Kidney (tissue), 13 donors: ENCODE measurements at regions not wholly inside any gene's neighbourhood (a gene's known extent, or its start where the extent isn't known, plus 50 kb on each side); places are given as distances from the start of the nearest gene placed in this dataset.
A peak's percentile ranks its signal among the peaks of the same experiment; 100 is the strongest.

Source experiments
- DNase-seq, 5 donors: peaks; one replicate each; pipeline ENCODE4 v3.0.0-alpha.2; 2013 to 2020
- FAIRE-seq: peaks from 2 replicates; lab custom pipeline; 2012; peaks lifted over from hg19 to GRCh38; lab: Jason Lieb, UNC
- H3K27ac ChIP-seq, 2 donors: one replicate each; pipeline ENCODE4 v1.7.0; 2013; ENCODE audit warnings: low read depth in 2 of 2, low read length in 2 of 2, inconsistent platforms in 1 of 2
- H3K27me3 ChIP-seq: one replicate; pipeline ENCODE4 v1.7.1; 2013; ENCODE audit warnings: low read length, inconsistent platforms; ENCODE audit not compliant: control insufficient read depth, insufficient read depth
- H3K36me3 ChIP-seq, 3 donors: one replicate each; pipeline versions ENCODE4 v1.7.0 to v1.7.1; 2013; ENCODE audit warnings: low read length in 3 of 3, control low read depth in 1 of 3, inconsistent platforms in 1 of 3; ENCODE audit not compliant: insufficient read depth in 3 of 3, control insufficient read depth in 2 of 3
- H3K4me1 ChIP-seq, 3 donors: one replicate each; pipeline versions ENCODE4 v1.7.0 to v1.7.1; 2013; ENCODE audit warnings: low read length in 3 of 3, inconsistent platforms in 1 of 3, low read depth in 1 of 3; ENCODE audit not compliant: control insufficient read depth in 2 of 3, insufficient read depth in 2 of 3
- H3K4me3 ChIP-seq, 3 donors: one replicate each; pipeline versions ENCODE4 v1.7.0 to v1.8.1; 2013; ENCODE audit warnings: low read length in 3 of 3, control low read depth in 1 of 3, inconsistent platforms in 1 of 3
- H3K9ac ChIP-seq, 3 donors: one replicate each; pipeline versions ENCODE4 v1.7.0 to v1.7.1; 2013; ENCODE audit warnings: low read length in 3 of 3, control low read depth in 1 of 3, inconsistent platforms in 1 of 3
- H3K9me3 ChIP-seq, 3 donors: one replicate each; pipeline versions ENCODE4 v1.7.0 to v1.7.1; 2013; ENCODE audit warnings: low read length in 3 of 3, control low read depth in 1 of 3, inconsistent platforms in 1 of 3; ENCODE audit not compliant: control insufficient read depth in 2 of 3, insufficient read depth in 1 of 3
- intact Hi-C: fragments of 100-400 bp; cut with DNase I; formaldehyde crosslinking; loops from one replicate; pipeline ENCODE4 v1.11.1; 2022
- TF ChIP-seq, protein P1 (sequence below): IDR thresholded peaks from 3 replicates; pipeline ENCODE4 v1.5.1; 2012; ENCODE audit warnings: mild to moderate bottlenecking, moderate library complexity, borderline replicate concordance; ENCODE audit not compliant: insufficient read depth; ENCODE audit errors: extremely low read depth
- donor health status: control.
- donor health status: control.
- donor health status: control.
- donor health status: control.
- donor health status: control.
- donor health status: DM: yes; HTN: yes; CAD: no.
- donor health status: Normal renal cell carcinoma (clear cell type).

DNA sequence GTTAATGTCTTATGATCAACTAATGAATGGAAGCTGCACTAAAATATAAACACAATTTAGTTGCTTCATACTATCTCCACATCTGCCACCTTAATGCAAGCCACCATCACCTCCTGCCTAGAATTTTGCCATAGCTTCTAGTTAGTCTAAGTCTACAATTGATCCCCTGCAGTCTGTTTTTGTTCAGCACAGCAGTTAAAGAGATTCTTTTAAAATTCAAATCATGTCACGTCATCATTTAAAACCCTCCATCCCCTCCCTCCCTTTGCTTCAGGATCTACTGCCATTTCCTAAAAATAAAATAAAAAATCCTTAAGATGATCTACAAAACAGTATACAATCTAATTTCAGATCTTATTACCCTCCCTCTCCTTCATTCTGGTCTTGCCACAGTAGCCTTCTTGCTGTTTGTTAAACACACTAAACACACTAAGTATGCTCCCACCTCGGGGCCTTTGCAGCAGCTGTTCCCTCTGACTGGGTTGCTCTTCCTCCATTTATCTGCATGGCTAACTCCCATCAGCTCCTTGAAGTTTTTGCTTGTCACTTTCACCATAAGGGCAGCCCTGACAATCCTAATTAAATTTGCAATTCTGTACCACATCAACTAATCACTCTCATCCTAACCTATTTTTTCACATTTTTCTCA is 97.0 kb upstream of the FOXP2 start:
- intact Hi-C loops, result no loop called here
- Histone ChIP-seq H3K27me3 (no peaks in the 10 kb centered on the region), H3K27ac (no peak overlapping the region), H3K9me3 (no peaks in the 10 kb centered on the region), H3K4me1 (no peaks in the 10 kb centered on the region), H3K36me3 (no peaks in the 10 kb centered on the region), H3K9ac (no peak overlapping the region), H3K4me3 (no peak overlapping the region)
- DNase-seq (no peak), FAIRE-seq (no peak)
- TF ChIP-seq, protein P1, sequence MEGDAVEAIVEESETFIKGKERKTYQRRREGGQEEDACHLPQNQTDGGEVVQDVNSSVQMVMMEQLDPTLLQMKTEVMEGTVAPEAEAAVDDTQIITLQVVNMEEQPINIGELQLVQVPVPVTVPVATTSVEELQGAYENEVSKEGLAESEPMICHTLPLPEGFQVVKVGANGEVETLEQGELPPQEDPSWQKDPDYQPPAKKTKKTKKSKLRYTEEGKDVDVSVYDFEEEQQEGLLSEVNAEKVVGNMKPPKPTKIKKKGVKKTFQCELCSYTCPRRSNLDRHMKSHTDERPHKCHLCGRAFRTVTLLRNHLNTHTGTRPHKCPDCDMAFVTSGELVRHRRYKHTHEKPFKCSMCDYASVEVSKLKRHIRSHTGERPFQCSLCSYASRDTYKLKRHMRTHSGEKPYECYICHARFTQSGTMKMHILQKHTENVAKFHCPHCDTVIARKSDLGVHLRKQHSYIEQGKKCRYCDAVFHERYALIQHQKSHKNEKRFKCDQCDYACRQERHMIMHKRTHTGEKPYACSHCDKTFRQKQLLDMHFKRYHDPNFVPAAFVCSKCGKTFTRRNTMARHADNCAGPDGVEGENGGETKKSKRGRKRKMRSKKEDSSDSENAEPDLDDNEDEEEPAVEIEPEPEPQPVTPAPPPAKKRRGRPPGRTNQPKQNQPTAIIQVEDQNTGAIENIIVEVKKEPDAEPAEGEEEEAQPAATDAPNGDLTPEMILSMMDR, result no peak

GRCh38 chr7:114312649-114313048 is 102.0 kb upstream of the FOXP2 start:
- Histone ChIP-seq H3K4me1 (no peaks in the 10 kb centered on the region), H3K4me3 (no peak overlapping the region), H3K9me3 (no peaks in the 10 kb centered on the region), H3K27ac (no peak overlapping the region), H3K36me3 (no peaks in the 10 kb centered on the region), H3K27me3 (no peaks in the 10 kb centered on the region), H3K9ac (no peak overlapping the region)
- DNase-seq (peak in 2 of 5 donors; percentile 1 to 2), FAIRE-seq (no peak)
- TF ChIP-seq, protein P1, result no peak
- intact Hi-C loops, result no loop called here

GRCh38 chr7:114310345-114311110 is 104.1 kb upstream of the FOXP2 start:
- H3K9me3 ChIP-seq, result no peaks in the 10 kb centered on the region
- FAIRE-seq (no peak), DNase-seq (peak in 2 of 5 donors; percentile 2 to 7)
- H3K9ac ChIP-seq, result no peak overlapping the region
- no peak overlapping the region for H3K4me3 ChIP-seq
- H3K27me3 ChIP-seq, result no peaks in the 10 kb centered on the region
- H3K27ac ChIP-seq, result no peak overlapping the region
- intact Hi-C loops, result no loop called here
- TF ChIP-seq, protein P1, result no peak
- no peaks in the 10 kb centered on the region for H3K36me3 ChIP-seq
- H3K4me1 ChIP-seq, result no peaks in the 10 kb centered on the region
